Effector memory CD8-positive, alpha-beta T cell (primary cell): ENCODE measurements at regions not wholly inside any gene's neighbourhood (a gene's known extent, or its start where the extent isn't known, plus 50 kb on each side); places are given as distances from the start of the nearest gene placed in this dataset.

ENCODE experiments used
- ATAC-seq: fragments of 150-1000 bp; cut with Tn5 transposase; replicated peaks from 2 replicates; pipeline ENCODE4 v1.10.0; 2021; ENCODE audit warnings: mild to moderate bottlenecking, moderate library complexity
- DNase-seq, 3 experiments: peaks; one replicate each; pipeline ENCODE4 v3.0.0; 2021
- H3K27ac Mint-ChIP-seq, 2 donors: one replicate each; pipeline ENCODE4 v1.8.0; 2022; ENCODE audit warnings: mild to moderate bottlenecking in 2 of 2, mixed read lengths in 2 of 2, moderate library complexity in 2 of 2
- H3K27me3 Mint-ChIP-seq, 2 donors: one replicate each; pipeline ENCODE4 v1.8.0; 2022; ENCODE audit warnings: mixed read lengths in 2 of 2
- H3K36me3 Mint-ChIP-seq: one replicate; pipeline ENCODE4 v1.8.0; 2022; ENCODE audit warnings: mild to moderate bottlenecking, moderate library complexity, mixed read lengths; ENCODE audit not compliant: insufficient read depth
- H3K4me1 Mint-ChIP-seq, 2 donors: one replicate each; pipeline ENCODE4 v1.8.0; 2022; ENCODE audit warnings: low read depth in 2 of 2, mixed read lengths in 2 of 2
- H3K4me3 Mint-ChIP-seq, 2 donors: one replicate each; pipeline ENCODE4 v1.8.0; 2022; ENCODE audit warnings: mild to moderate bottlenecking in 2 of 2, mixed read lengths in 2 of 2, moderate library complexity in 2 of 2
- H3K9me3 Mint-ChIP-seq, 2 donors: one replicate each; pipeline ENCODE4 v1.8.0; 2022; ENCODE audit warnings: mixed read lengths in 2 of 2

GRCh38 chr10:36280321-36280741 lies 638.2 kb upstream of the FZD8 start:
- DNase-seq (no peak), ATAC-seq (no peak)
- H3K36me3 Mint-ChIP-seq = no peaks in the 10 kb centered on the region
- H3K4me1 Mint-ChIP-seq = no peaks in the 10 kb centered on the region
- H3K27me3 Mint-ChIP-seq = no peaks in the 10 kb centered on the region
- H3K4me3 Mint-ChIP-seq = no peak overlapping the region
- peaks cover 6 to 9% of the 10 kb centered on the region in 2 donors for H3K9me3 Mint-ChIP-seq
- no peak overlapping the region for H3K27ac Mint-ChIP-seq

DNA sequence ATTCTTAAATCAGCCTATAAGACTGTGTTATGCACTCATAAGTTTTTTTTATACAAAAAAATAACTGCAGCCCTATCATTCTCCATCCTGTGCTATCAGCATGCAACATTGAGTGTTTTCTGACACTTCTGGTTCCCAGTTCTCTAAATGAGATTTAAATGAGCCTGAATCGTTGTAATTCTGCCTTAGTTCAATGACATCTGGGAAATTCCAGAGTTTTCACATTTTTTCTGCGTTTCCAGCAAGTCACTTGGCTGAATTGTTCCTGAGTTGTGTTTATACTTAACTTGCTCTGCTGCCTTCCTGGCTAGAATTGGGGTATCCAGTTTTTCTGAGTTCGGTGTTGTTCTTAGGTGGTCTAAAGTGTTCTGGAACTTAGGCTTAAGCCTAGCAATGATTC lies 636.1 kb upstream of the FZD8 start:
- H3K27me3 Mint-ChIP-seq = no peaks in the 10 kb centered on the region
- DNase-seq (no peak), ATAC-seq (no peak)
- peaks cover 11 to 21% of the 10 kb centered on the region in 2 donors for H3K9me3 Mint-ChIP-seq
- peaks cover 2% of the 10 kb centered on the region for H3K36me3 Mint-ChIP-seq
- H3K4me3 Mint-ChIP-seq = no peak overlapping the region
- H3K27ac Mint-ChIP-seq = no peak overlapping the region
- no peaks in the 10 kb centered on the region for H3K4me1 Mint-ChIP-seq

- H3K27me3 Mint-ChIP-seq = no peaks in the 10 kb centered on the region
- H3K36me3 Mint-ChIP-seq = peaks cover 2% of the 10 kb centered on the region
- no peak overlapping the region for H3K27ac Mint-ChIP-seq
- ATAC-seq = no peak
- peaks cover 11 to 21% of the 10 kb centered on the region in 2 donors for H3K9me3 Mint-ChIP-seq
- no peaks in the 10 kb centered on the region for H3K4me1 Mint-ChIP-seq
- H3K4me3 Mint-ChIP-seq = no peak overlapping the region
- DNase-seq = no peak
Observed at GRCh38 chr10:36277459-36277858, 635.4 kb upstream of the FZD8 start.

GRCh38 chr10:36271627-36272340 lies 629.7 kb upstream of the FZD8 start:
- no peaks in the 10 kb centered on the region for H3K27me3 Mint-ChIP-seq
- no peaks in the 10 kb centered on the region for H3K4me1 Mint-ChIP-seq
- ATAC-seq (no peak), DNase-seq (no peak)
- H3K36me3 Mint-ChIP-seq = peaks cover 2% of the 10 kb centered on the region
- H3K27ac Mint-ChIP-seq = no peak overlapping the region
- no peak overlapping the region for H3K4me3 Mint-ChIP-seq
- H3K9me3 Mint-ChIP-seq = peaks cover 5 to 12% of the 10 kb centered on the region in 2 donors

- no peak for ATAC-seq
- H3K4me3 Mint-ChIP-seq = no peak overlapping the region
- no peaks in the 10 kb centered on the region for H3K4me1 Mint-ChIP-seq
- H3K27ac Mint-ChIP-seq = no peak overlapping the region
- peaks cover 2% of the 10 kb centered on the region for H3K36me3 Mint-ChIP-seq
- H3K9me3 Mint-ChIP-seq = peaks cover 3 to 11% of the 10 kb centered on the region in 2 donors
- DNase-seq = no peak
- no peaks in the 10 kb centered on the region for H3K27me3 Mint-ChIP-seq
Observed at GRCh38 chr10:36269222-36269621, 627.1 kb upstream of the FZD8 start.

GRCh38 chr10:36266923-36267322 lies 624.8 kb upstream of the FZD8 start:
- ATAC-seq (no peak), DNase-seq (no peak)
- no peak overlapping the region for H3K27ac Mint-ChIP-seq
- H3K27me3 Mint-ChIP-seq = no peaks in the 10 kb centered on the region
- no peak overlapping the region for H3K4me3 Mint-ChIP-seq
- H3K9me3 Mint-ChIP-seq = peaks cover 1 to 16% of the 10 kb centered on the region in 2 donors
- no peaks in the 10 kb centered on the region for H3K36me3 Mint-ChIP-seq
- no peaks in the 10 kb centered on the region for H3K4me1 Mint-ChIP-seq

DNA sequence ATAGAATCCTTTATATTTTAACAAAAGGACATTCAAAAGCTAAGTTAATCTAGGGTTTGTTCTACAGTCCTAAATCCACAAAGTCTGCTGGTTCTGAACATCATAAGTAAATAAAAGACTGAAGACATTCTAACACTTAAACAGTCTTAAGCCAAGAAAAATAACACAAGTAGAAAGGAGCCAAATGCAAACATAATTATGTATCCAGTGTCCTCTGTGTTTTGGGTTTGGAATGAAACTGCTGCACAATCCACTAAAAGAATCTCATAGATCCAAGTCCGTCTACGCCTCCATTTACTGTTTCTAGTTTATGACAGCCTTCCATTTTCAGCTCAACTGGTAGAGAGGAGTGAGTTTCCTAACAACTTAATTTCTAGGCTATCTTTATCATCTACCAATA lies 623.6 kb upstream of the FZD8 start:
- no peaks in the 10 kb centered on the region for H3K4me1 Mint-ChIP-seq
- no peak overlapping the region for H3K4me3 Mint-ChIP-seq
- no peaks in the 10 kb centered on the region for H3K27me3 Mint-ChIP-seq
- peaks cover 1 to 16% of the 10 kb centered on the region in 2 donors for H3K9me3 Mint-ChIP-seq
- DNase-seq = no peak
- no peak for ATAC-seq
- no peak overlapping the region for H3K27ac Mint-ChIP-seq
- H3K36me3 Mint-ChIP-seq = no peaks in the 10 kb centered on the region

- Mint-ChIP-seq H3K9me3 (peaks cover 1 to 16% of the 10 kb centered on the region in 2 donors), H3K4me3 (no peak overlapping the region), H3K4me1 (no peaks in the 10 kb centered on the region), H3K36me3 (no peaks in the 10 kb centered on the region), H3K27me3 (no peaks in the 10 kb centered on the region), H3K27ac (no peak overlapping the region)
- DNase-seq = no peak
- no peak for ATAC-seq
Observed at GRCh38 chr10:36263871-36264270, 621.8 kb upstream of the FZD8 start.

GRCh38 chr10:36256948-36257356 lies 614.9 kb upstream of the FZD8 start:
- Mint-ChIP-seq H3K4me3 (no peak overlapping the region), H3K4me1 (no peaks in the 10 kb centered on the region), H3K9me3 (peaks cover 7 to 11% of the 10 kb centered on the region in 2 donors), H3K27ac (no peak overlapping the region), H3K36me3 (no peaks in the 10 kb centered on the region), H3K27me3 (no peaks in the 10 kb centered on the region)
- DNase-seq (no peak), ATAC-seq (no peak)

GRCh38 chr10:36256166-36256565 lies 614.1 kb upstream of the FZD8 start:
- H3K36me3 Mint-ChIP-seq = no peaks in the 10 kb centered on the region
- H3K27me3 Mint-ChIP-seq = no peaks in the 10 kb centered on the region
- H3K9me3 Mint-ChIP-seq = peaks cover 8 to 11% of the 10 kb centered on the region in 2 donors
- no peaks in the 10 kb centered on the region for H3K4me1 Mint-ChIP-seq
- DNase-seq (no peak), ATAC-seq (no peak)
- no peak overlapping the region for H3K27ac Mint-ChIP-seq
- no peak overlapping the region for H3K4me3 Mint-ChIP-seq

DNA sequence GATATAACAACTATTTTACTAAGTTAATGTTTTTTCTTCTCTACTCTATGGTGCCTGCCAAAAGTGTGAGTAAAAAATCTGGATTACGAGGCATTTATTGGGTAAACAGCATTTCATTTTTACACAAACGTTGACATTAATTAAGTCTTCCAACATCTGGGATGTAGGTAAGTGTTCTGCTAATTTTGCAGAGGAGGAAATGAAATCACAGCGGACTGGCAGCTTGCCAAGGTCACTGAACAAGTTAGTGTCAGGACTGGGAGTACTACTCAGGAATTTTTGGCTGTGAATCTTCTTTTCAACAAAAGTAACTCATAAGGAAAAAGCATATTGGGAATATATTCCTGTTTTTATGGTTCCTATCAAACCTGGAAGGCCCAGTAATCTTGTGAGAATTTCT lies 612.1 kb upstream of the FZD8 start:
- H3K27ac Mint-ChIP-seq = no peak overlapping the region
- peaks cover 8 to 11% of the 10 kb centered on the region in 2 donors for H3K9me3 Mint-ChIP-seq
- H3K4me3 Mint-ChIP-seq = no peak overlapping the region
- no peaks in the 10 kb centered on the region for H3K27me3 Mint-ChIP-seq
- no peaks in the 10 kb centered on the region for H3K36me3 Mint-ChIP-seq
- ATAC-seq (no peak), DNase-seq (no peak)
- H3K4me1 Mint-ChIP-seq = no peaks in the 10 kb centered on the region

DNA sequence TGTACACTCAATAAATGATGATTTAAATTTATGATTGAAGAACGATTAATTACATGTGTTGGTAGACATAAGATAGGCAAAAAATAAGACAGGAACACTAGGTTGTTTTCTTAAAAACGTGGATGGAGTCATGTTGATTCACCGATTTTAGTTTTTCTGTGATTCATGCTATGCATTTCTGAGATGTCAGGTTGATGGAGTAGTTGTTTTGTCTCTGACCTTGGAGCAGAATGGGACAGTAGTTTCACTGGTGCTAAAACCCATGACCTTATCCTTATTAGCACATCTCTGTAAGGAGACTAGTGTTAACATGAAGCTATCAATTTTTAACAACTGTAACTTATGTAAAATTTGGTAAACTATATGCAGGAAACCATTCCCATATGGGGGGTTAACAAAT lies 611.6 kb upstream of the FZD8 start:
- H3K9me3 Mint-ChIP-seq = peaks cover 8 to 13% of the 10 kb centered on the region in 2 donors
- no peaks in the 10 kb centered on the region for H3K36me3 Mint-ChIP-seq
- H3K4me1 Mint-ChIP-seq = no peaks in the 10 kb centered on the region
- H3K27me3 Mint-ChIP-seq = no peaks in the 10 kb centered on the region
- ATAC-seq = no peak
- no peak overlapping the region for H3K27ac Mint-ChIP-seq
- no peak for DNase-seq
- H3K4me3 Mint-ChIP-seq = no peak overlapping the region

DNA sequence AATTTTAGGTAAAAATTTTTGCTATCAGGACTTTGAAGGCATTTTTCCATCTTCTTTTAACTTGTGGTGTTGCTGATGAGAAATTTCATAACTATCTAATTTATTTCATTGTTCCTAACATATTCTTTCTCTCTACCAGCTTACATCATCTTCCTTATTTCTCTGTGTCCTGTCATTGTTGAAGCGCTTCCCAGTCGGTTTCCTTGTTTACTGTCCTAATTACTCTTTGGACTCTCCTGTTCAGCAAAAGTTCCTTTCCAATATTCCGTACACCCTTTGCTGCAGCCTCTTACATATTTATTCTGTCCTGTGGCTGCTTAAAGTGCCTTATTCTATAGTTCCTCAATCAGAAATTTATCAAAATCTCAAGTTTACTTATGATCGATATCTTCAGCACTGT lies 609.0 kb upstream of the FZD8 start:
- Mint-ChIP-seq H3K4me1 (no peaks in the 10 kb centered on the region), H3K36me3 (no peaks in the 10 kb centered on the region), H3K27me3 (no peaks in the 10 kb centered on the region), H3K4me3 (no peak overlapping the region), H3K27ac (no peak overlapping the region), H3K9me3 (peaks cover 10 to 18% of the 10 kb centered on the region in 2 donors)
- ATAC-seq (no peak), DNase-seq (no peak)

DNA sequence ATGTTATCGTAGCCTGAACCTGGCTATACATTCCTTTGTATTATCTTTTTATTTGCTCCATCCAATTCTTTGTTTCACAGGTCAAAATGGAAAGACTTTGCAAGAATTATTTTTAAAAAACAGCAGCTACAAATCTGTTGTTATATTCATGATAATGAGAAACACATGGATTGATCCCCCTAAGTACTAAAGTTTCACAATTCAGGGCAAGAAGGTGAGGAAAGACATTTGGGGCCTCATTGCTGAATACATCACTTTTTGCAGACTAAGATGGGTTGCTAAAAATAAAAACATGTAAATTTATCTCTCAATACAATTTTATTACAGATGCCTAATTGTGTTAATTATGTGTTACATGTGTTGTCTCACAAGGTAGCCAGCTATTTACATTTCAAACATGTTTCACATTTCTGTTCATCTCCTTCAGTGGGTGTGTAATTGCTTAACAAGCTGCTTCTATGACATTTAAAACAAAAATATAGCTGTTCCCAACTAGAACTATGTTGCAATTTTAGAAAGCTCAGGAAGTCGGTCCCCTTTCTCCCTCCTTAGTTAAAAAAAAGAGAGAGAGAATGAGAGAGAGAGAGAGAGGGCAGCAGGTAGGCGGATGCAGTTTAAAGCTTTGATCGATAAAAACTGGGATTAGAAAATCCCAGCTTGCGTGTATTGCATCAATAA lies 606.3 kb upstream of the FZD8 start:
- H3K27me3 Mint-ChIP-seq = no peaks in the 10 kb centered on the region
- H3K36me3 Mint-ChIP-seq = no peaks in the 10 kb centered on the region
- H3K4me1 Mint-ChIP-seq = no peaks in the 10 kb centered on the region
- DNase-seq (no peak), ATAC-seq (no peak)
- H3K4me3 Mint-ChIP-seq = no peak overlapping the region
- peaks cover 10 to 23% of the 10 kb centered on the region in 2 donors for H3K9me3 Mint-ChIP-seq
- H3K27ac Mint-ChIP-seq = no peak overlapping the region
